NCI-H82 treated with DMSO at 0.1 percent for 48 hours (cell line): ENCODE measurements at regions not wholly inside any gene's neighbourhood (a gene's known extent, or its start where the extent isn't known, plus 50 kb on each side); places are given as distances from the start of the nearest gene placed in this dataset.
"Not testable (repeated sequence)": the region's sequence is repeated elsewhere in the genome, so short reads cannot be mapped to it uniquely, and the experiment has no call there.

Source experiments
- DNase-seq: peaks from one replicate; lab custom pipeline; 2025; ENCODE audit not compliant: unreplicated experiment; lab: John Stamatoyannopoulos, UW

DNA sequence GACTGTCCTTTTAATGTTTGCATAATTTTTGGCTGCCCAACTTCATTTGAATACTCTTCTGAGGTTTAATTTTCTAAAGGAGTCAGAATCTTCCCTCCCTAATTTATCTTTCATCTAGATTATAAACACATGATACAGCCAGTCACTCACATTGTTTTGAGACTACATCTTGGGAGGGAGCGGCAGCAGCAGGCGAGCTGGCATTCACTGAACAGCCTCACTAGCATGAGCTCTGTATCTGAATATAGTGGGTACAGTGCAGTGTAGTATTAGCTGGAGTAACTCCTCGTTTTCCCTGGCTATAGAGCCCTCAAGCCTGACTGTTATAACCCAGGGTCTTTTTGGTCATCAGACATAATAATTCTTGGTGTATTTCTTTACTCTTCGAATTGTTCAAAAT lies 969.2 kb upstream of the COX7C start:
- DNase-seq = no peak

DNA sequence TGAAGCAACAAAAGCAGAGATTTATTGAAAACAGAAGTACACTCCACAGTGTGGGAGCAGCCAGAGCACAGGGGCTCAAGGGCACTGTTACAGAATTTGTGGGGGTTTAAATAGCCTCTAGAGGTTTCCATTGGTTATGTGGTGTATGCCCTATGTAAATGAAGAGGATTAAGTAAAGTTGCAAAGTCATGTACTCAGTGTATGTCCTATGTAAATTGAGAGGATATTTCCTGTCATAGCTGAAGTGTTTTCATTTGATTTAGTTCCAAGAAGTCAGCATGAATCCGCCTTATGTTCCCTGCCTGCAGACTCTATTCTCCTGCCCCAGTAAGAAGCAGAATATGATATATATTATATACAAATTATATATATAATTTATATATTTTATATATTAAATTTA lies 966.0 kb upstream of the COX7C start:
- no peak for DNase-seq

DNA sequence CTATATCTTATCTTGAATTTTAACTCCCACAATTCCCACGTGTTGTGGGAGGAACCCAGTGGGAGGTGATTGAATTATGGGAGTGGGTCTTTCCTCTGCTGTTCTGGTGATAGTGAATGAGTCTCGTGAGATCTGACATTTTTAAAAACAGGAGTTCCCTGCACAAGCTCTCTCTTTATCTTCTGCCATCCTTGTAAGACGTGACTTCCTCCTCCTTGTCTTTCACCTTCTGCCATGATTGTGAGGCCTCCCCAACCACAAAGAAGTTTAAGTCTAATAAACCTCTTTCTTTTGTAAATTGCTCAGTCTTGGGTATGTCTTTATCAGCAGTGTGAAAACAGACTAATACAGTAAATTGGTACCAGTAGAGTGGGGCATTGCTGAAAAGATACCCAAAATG lies 963.6 kb upstream of the COX7C start:
- DNase-seq = not testable (repeated sequence)

DNA sequence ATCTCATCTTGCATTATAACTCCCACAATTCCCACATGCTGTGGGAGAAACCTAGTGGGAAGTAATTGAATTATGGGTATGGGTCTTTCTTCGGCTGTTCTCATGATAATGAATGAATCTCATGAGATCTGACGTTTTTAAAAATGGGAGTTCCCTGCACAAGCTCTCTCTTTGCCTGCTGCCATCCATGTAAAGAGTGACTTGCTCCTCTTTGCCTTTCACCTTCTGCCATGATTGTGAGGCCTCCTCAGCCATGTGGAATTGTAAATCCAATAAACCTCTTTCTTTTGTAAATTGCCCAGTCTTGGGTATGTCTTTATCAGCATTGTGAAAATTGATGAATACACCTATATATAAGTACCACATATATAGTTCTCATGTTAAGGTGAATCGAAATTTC lies 961.7 kb upstream of the COX7C start:
- no peak for DNase-seq

DNA sequence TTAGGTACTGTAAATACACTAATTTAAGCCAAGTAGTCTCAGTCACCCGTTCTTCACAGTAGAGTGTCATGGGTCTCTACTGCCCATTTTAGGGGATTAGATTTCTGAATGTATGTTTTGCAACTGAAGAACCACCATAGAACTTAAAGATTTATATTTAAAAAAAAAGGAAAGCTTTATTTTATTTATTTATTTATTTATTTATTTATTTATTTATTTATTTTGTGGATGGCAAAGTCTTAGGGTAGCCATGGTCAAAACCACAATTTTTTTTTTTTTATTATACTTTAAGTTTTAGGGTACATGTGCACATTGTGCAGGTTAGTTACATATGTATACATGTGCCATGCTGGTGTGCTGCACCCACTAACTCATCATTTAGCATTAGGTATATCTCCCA lies 960.4 kb upstream of the COX7C start:
- DNase-seq = not testable (repeated sequence)

DNA sequence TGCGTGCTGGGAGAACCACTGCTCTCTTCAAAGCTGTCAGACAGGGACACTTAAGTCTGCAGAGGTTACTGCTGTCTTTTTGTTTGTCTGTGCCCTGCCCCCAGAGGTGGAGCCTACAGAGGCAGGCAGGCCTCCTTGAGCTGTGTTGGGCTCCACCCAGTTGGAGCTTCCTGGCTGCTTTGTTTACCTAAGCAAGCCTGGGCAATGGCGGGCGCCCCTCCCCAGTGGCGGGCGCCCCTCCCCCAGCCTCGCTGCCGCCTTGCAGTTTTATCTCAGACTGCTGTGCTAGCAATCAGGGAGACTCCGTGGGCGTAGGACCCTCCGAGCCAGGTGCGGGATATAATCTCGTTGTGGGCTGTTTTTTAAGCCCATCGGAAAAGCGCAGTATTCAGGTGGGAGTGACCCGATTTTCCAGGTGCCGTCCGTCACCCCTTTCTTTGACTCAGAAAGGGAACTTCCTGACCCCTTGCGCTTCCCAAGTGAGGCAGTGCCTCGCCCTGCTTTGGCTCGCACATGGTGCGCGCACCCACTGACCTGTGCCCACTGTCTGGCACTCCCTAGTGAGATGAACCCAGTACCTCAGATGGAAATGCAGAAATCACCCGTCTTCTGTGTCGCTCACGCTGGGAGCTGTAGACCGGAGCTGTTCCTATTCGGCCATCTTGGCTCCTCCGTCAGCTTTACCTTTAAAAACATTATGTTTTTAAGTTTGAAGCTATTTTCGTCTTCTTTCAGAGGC lies 954.6 kb upstream of the COX7C start:
- not testable (repeated sequence) for DNase-seq

DNA sequence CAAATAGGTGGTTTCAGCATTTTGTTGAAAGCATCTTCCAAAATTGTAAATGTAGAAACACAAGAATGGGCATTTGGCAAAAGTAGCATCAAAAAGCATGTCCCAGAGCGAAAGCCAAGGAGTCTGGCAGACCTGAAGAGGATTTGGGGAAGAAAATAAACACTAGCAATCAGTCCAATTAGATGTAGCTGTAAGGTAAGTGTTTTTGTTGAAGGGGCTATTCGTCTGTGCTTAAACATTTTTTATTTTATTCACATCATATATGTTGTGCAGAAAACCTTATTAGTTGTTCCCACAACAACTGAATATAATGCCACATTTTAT lies 954.1 kb upstream of the COX7C start:
- DNase-seq = no peak

DNA sequence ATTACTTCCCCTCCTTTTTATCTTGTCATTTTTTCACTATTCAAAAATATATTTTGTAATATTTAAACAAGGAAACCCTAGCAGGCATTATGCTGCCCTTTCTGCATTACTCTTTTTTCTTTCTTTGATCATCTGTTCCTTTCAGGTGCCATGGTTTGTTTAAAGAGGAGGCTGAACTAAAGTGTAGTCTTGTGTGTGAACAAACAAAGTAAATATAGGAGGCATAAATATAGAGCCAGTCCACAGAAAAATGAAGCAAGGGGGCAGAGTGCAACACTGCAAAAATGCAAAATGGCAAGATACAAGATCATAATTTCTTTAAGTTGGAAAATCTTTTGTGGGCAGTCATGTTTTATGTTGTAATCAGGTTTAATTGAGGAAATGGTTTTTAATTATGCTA lies 947.3 kb upstream of the COX7C start:
- no peak for DNase-seq

DNA sequence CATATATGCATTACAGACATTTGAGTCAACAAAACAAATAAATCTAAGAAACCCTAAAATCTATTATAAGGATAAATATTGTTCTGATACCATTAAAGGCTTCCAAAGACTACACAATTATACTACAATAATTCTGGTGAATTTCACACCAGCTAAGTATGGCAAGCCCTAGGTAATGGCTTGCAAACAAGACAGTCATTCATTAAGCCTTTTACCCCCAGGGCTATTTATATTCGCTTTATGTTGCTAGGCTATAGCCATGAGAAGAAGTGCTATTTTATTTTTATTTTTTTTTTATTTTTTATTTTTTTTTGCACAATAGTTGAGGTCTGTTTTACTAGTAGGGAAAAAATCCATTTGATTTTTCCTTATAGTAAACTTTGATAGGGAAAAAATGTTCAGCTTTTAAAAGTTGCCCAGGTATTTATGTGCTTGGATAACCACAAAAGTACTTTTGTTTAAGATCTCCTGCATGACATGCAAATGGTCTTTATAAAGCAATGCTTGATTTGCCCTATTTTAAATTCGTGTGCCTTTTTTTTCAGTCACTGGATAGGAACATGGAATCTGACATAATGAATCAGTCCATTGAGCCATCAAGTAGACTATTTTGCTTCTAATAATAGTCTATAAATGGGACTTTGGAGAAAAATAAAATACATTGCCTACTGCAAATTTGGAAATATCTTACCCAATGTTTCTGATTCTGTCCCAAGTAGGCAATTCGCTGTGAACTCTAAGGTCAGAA lies 946.3 kb upstream of the COX7C start:
- no peak for DNase-seq

DNA sequence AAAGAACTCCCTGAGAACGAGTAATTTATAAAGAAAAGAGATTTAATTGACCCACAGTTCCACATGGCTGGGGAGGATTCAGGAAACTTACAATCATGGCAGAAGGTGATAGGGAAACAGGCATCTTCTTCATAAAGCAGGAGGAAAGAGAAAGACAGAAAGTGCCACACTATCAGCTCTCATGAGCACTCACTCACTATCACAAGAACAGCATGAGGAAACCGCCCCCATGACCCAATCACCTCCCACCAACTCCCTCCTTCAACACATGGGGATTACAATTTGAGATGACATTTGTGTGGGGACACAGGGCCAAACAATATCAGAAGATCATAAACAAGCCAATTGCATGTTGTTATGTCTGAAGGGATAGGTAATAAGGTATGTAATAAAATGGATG lies 935.9 kb upstream of the COX7C start:
- DNase-seq = no peak

DNA sequence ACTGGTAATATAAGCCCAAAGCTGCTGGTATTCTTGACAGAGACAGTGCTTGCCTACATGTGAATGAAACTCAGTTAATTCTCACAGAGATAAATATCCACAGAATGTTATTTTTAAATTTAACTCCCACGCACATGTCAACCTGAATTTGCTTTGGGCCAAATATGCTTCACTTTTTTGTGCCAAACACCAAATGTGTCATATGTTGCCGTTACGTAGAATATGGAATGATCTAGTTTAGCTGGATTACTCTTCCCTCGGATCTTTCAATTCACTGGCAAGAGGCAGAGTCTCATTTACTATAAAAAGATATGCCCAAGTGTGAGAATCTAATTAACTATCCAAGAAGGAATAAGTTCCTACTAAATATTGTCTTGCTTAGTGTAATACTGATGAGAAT lies 933.4 kb upstream of the COX7C start:
- DNase-seq = no peak

DNA sequence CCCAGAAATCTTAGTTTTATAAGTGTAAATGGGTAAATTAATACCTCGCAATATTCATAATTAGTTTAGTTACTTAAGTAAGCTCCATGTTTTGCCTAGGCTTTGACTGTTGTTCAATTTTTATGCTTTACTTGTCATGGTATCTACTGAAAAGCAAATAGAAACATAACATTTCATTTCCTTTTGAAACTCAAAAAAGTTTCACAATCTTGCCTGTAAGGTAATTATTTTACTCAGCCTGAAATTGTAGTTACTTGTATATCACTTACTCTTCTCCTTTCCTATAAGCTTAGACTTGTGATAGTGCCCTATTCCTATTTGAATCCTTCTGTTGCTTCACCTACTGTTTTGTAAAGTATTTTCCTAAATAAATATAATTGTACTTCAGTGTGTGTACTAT lies 914.4 kb upstream of the COX7C start:
- DNase-seq = no peak

DNA sequence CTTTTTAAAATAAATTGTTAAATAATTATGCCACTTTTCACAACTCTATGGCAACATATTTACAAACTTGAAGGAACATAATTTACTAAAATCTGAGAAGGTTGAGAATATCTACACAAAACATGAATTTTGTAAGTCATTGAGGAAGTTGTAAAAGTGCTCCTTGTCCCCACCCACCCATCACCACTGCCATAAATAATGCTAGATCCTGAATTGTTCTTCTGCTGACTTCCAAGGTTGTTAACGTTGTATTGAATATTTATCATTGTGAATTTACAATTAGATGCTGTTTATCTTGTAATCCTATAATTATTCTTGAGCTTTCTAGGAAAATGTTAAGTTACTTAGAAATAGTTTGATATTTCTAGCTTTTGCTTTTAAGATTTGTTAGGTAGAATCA lies 908.0 kb upstream of the COX7C start:
- no peak for DNase-seq

DNA sequence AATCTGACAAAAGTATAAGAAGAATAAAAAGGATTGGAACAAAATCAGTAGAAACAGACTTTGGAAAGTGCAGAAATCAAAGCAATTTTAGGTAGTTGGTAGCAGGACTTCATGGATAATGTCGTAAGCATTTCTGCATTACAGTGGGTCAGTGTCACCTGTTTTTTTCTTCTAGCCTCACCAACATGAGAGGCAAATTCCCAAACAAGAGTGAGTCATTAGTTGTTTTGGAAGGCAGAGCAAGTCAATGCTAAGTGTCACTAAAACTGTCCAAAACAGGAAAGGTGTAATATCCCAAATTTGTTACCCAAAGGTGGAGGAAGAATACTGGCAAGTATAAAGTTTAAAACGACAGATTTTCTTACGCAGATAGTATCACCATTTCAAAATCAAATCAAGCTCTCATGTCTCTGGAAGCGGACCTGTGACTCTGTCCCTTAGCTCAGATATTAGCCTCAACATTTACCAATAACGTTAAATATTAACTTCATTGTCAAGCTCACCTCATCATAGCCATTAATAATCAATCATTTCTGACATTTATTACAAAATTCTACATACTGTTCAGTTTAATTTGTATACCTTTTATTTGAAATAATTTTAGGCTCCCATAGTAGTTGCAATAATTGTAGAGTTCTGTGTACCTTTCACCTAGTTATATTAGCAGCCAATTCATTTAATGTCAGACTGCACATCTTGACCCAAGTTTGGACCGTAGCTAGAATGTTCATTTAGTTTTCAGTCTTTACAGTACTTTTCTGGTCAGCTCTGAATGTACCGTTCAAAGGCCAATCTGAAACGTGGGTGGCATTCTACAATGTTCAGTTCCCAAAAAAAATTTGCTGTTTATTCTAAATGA lies 901.2 kb upstream of the COX7C start:
- no peak for DNase-seq

DNA sequence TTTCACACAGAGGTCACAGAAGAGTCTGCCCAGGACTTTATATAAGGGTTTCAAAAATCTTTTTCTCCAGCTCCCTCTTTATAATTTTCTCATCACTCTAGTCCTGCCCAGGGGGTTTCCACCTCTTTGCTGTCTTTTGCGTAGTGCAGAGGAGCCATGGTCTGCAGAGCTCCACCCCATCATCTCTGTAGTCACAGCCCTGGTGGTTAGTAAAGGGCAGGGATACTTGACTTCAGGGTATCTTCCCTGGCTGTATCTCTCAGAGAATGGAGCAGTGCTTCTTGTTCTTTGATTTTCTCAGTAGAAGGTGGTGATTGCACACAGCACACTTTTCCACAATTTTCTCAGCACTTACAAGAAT lies 900.6 kb upstream of the COX7C start:
- DNase-seq = no peak

DNA sequence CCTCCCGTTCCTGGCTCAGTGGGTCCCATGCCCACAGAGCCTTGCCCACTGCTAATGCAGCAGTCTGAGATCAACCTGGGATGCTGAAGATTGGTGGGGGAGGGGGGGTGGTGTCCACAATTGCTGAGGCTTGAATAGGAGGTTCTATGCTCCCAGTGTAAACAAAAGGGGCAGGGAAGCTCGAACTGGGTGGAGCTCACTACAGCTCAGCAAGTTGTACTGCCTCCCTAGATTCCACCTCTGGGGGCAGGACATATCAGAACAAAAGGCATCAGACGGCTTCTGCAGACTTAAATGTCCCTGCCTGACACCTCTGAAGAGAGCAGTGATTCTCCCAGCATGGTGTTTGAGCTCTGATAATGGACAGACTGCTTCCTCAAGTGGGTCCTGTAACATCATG lies 885.6 kb upstream of the COX7C start:
- no peak for DNase-seq

DNA sequence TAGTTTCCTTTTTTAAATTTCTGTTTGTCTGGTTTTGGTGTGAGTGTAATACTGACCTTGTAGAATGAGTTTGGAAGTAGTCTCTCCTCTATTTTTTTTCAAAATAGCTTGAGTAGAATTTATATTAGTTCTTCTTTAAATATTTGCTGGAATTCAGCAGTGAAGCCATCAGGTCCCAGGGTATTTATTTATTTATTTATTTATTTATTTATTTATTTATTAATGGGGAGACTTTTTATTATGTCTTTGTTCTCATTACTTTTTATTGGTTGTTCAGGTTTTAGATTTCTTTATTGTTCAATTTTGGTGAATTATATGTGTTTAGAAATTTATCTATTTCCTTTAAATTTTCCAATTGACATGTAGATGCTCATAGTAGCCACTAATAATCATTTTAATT lies 875.8 kb upstream of the COX7C start:
- no peak for DNase-seq

DNA sequence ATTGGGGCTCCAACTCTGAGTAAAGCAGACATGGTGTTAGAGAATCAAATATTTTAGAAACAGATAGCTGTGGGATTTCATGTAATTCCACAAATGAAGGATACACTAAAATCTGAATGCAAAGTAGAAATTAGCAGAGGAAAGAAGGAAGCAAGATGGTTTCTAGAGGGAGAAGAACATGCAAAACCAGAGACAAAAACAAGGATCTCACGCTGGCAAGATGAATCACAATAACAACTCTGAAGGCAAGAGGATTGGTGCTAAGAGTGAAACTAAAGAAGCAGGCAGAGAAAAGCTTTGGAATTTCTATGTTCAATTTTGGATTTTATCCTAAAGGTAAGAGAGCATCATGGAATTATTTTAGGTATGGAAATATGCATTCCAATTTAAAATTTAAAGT lies 857.2 kb upstream of the COX7C start:
- DNase-seq = no peak

DNA sequence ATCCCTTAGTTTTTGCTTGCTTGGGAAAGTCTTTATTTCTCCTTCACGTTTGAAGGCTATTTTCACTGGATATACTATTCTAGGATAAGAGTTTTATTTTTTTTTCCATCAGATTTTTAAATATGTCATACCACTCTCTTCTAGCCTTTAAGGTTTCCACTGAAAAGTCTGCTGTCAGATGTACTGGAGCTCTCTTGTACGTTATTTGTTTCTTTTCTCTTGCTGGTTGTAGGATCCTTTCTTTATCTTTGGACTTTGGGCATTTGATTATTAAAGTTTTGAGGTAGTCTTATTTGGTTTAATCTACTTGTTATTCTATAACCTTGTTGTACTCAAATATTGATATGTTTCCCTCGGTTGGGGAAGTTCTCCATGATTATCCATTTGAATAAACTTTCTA lies 848.4 kb upstream of the COX7C start:
- DNase-seq = no peak

DNA sequence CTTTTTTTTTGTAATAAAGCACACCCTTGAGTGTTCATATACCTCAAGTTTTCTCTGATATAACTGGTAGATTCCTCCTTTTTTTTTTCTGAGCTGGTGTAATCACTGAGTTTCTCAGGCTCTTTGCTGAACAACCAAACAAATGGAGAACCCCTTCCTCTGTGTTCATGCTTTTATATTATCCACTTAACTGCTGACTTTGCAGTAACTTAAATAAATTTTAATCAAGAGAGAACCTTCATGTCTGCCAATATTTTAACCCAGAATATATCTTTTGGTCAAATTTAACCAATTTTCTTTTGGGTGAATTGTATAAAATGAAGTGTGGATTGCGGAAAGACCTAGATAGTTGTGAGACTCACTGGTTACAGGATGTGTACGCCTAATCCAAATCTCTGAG lies 833.0 kb upstream of the COX7C start:
- DNase-seq = no peak

DNA sequence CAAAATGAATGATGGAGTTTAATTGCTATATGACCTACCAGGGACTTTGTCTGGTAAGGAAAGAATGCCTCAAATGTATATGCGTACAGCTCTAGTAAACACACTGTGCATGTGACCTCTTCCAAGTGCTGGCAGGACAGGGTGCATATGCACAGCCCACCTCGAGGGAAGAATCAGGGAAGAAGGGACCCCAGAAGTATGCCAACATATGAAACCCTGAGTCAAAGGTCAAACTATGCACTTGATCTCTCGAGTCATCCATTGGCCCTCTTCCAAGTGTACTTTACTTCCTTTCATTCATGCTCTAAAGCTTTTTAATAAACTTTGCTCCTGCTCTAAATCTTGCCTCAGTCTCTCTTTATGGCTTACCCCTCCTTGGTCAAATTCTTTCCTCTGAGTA lies 804.6 kb upstream of the COX7C start:
- no peak for DNase-seq

DNA sequence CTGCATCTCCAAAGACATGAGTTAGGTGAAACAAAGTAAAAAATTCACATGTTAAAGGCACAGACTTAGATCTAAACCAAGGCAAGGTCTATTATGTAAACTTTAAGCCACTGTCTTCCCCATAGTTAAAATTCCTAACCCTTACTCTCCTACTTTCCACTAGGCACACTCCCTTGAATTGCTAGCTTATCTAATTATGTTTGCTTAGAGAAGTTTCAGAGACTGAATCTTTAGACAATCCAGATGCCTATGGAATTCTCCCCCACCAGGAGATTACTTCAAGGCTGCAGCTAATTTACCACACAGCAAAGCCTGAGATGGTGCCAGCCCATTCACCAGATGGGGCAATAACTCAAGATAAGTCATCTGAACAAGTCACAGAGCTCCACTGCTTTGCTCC lies 803.1 kb upstream of the COX7C start:
- peak; percentile 9 for DNase-seq
